Fibroblast of skin of left quadriceps (primary cell): ENCODE measurements at regions not wholly inside any gene's neighbourhood (a gene's known extent, or its start where the extent isn't known, plus 50 kb on each side); places are given as distances from the start of the nearest gene placed in this dataset.
"Not testable (repeated sequence)": the region's sequence is repeated elsewhere in the genome, so short reads cannot be mapped to it uniquely, and the experiment has no call there.

Experiments used
- DNase-seq, 2 experiments: peaks; one replicate each; pipeline ENCODE4 v3.0.0-alpha.2; 2013; ENCODE audit warnings: low read depth in 2 of 2

- no peak for DNase-seq
These were observed 375.9 kb downstream of the NXPH1 start for GRCh38 chr7:8809320-8809719.

GRCh38 chr7:8817448-8818036, 384.1 kb downstream of the NXPH1 start:
- no peak for DNase-seq

- no peak for DNase-seq
These were observed 385.0 kb downstream of the NXPH1 start for GRCh38 chr7:8818406-8818805.

GRCh38 chr7:8822595-8822994, 389.2 kb downstream of the NXPH1 start:
- no peak for DNase-seq

- DNase-seq: no peak
These were observed 390.1 kb downstream of the NXPH1 start for GRCh38 chr7:8823486-8823885.

DNA sequence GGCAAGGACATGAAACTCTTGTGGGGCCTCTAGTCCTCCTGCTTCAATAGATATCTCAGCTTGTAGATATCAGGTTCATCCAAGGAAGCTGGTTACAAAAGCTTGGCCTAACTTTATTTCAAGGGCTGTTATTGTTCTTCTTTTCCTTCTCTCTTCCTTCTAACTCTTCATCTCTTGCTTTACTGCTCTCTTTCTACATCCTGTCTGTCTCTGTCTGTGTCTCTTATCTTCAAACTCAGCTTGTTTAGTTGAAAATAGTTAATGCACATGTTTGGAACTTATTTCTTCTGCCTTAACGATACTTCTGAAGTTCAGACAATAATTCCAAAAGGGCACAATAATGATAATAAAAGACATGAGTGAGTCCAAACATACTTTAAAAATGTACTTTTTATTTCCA, 393.9 kb downstream of the NXPH1 start:
- no peak for DNase-seq

DNA sequence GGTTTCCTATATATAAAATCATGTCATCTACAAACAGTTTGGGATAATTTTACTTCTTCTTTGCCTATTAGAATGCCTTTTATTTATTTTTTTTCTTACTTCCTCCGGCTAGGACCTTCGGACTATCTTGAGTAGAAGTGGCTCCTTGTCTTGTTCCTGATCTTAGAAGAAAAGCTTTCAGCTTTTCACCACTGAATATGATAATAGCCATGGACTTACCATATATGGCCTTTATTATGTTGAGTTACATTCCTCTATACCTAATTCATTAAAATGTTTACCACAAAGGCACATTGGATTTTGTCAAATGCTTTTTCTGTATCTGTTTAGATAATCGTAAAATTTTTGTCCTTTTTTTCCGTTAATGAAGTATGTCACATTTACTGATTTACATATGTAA, 395.7 kb downstream of the NXPH1 start:
- no peak for DNase-seq

DNA sequence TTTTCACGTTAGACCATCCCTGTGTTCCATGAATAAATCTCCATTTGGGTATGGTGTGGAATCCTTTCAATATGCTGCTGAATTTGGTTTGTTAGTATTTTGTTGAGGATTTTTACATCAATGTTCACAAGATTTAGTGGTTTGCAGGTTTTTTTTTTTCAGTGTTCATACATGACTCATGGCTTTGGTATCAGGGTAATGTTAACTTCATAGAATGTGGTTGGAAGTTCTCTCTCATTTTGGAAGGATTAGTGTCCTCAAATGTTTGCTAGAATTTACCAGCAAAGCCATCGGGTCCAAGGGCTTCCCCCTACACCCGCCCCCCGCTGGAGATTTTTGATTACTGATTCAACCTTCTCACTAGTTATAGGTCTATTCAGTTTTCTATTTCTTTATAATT, 398.0 kb downstream of the NXPH1 start:
- DNase-seq: peak; percentile 59 to 60

DNA sequence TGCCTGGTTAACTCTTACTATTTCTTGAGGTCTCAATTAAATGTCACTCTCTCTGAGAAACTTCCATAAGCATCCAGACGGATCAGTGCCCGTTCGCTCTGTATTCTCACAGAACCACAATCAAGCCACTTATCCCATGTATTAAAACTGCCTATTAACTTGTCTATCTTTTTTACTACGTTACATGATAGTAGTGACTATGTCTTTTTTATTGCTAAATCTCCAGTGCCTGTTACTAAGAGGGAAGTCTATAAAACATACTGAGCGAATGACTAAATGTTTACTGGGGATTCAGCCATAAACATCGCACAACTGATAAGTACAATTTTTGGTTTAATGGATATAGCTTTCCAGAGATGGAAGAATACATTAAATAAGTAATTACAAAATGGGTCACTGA, 399.9 kb downstream of the NXPH1 start:
- DNase-seq: no peak

DNA sequence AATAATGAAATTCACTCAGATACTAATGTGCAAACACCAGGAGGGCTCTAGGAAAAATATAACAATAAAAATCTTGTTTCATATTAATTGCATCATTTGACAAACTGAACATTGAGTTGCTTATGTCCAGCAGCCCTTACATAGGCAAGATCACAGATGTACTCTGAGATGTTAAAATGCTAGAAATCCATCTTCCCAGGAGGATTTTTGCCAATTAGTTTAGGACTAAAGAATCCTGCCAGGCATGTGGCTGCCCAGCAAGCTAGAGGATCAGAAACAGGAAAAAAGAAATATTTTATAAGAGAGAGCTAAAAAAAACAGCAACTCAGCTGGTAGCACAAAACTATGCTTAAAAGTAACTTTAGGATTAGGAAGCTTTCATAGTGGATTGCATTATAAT, 407.8 kb downstream of the NXPH1 start:
- DNase-seq: no peak

DNA sequence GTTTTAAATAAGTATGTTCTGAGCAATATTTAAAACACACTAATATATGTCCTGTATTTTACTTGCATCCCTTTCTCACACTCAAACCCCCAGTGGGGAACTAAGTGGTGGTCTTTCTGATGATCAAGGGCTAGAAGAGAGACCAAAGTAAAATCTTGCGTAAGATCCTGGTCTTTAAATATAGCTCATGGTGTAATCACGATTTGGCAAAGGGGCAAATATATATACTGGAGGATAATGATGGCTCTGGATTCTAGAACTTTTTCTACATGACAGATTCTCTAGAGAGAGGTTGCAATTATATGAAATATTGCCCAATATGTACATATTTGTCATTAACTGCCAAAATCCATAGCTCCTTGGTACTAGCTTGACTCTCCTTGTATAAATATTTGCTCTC, 438.3 kb downstream of the NXPH1 start:
- DNase-seq: no peak

DNA sequence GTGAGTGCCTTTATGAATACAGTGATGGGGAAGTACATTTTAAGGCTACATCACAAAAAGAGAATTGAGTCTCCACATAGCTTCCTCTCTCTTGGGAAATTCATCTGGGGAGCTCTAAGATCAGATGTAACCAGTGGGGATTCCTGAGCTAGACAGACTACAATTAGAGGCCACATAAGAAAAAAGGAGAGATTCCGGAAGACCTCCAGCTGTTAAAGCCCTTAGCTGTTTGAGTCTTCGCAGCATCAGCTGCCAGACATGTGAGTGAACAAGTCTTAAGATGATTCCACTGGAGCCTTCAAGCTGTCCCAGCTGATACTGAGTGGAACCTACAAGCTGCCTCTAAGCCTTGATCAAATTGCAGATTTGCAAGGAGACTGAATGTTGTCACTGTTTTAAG, 448.5 kb downstream of the NXPH1 start:
- DNase-seq: no peak

GRCh38 chr7:8885480-8886000, 452.1 kb downstream of the NXPH1 start:
- DNase-seq: no peak

GRCh38 chr7:8890346-8890745, 456.9 kb downstream of the NXPH1 start:
- not testable (repeated sequence) for DNase-seq

DNA sequence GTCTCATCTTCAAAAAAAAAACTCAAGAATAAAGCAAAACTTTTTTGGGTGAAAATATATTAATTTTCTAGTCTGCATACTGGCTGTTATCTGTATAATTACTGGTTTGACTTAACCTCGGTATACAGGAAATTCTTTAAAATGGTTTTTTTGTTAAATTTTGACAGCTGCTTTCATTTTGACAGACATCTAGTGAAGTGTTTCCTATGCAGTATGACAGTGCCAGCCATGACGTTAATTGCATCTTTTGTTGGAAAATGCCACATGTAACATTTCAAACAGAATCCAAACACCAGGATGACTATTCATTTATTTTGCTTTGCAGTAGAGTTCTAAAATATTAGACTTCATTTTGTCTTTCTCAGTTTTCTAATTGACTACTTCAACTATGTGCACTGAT, 460.4 kb downstream of the NXPH1 start:
- DNase-seq: no peak

GRCh38 chr7:8906396-8907075, 473.1 kb downstream of the NXPH1 start:
- DNase-seq: no peak

GRCh38 chr7:8908889-8909288, 475.5 kb downstream of the NXPH1 start:
- DNase-seq: no peak

GRCh38 chr7:8913682-8914081, 480.3 kb downstream of the NXPH1 start:
- DNase-seq: no peak

DNA sequence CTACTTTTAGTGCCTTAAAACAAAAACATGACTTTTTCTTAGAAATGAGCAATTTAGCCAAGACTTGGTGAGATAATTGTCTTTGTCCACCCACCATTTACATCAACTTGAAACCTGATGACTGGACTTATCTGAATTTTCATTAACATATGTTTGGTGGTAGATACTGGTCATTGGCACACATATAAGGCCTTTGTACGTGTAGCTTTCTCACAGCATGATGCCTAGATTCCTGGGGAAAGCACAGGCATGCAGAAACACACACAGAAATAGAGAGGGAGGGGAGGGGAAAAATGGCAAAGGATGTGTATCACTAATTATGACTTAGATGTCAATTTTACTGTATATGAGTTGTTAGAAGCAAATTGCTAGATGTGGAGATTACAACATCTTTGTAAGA, 488.4 kb downstream of the NXPH1 start:
- DNase-seq: no peak

GRCh38 chr7:8922726-8923125, 489.3 kb downstream of the NXPH1 start:
- DNase-seq: no peak

DNA sequence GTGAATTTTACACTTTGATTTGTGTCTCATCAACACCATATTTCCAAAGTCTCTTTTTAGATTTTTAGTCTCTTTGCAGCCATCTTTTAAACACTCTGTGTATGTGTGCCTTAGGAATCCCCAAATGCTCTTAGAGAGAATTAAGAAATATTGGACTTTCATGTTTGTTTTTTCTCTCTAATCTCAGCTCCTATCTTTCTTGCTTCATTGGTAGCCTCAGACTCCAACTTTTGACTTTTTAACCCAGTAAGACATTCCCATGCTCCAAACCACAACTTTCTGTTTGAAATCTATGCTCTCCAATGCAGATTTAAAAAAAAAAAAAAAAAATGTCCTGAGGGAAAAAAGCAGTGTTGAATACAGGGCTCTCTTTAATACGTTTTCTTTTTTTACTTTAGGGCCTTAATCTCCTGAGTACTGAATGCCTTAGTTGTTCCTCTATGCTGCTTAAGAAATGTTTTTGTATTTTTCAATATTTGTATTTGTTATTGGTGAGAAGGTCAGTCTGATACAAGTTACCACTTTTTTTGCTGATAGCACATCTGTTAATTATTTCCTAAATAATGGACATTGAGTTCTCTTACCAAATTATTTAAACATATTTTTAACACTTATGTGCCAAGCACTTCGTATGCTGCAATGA, 489.9 kb downstream of the NXPH1 start:
- no peak for DNase-seq

DNA sequence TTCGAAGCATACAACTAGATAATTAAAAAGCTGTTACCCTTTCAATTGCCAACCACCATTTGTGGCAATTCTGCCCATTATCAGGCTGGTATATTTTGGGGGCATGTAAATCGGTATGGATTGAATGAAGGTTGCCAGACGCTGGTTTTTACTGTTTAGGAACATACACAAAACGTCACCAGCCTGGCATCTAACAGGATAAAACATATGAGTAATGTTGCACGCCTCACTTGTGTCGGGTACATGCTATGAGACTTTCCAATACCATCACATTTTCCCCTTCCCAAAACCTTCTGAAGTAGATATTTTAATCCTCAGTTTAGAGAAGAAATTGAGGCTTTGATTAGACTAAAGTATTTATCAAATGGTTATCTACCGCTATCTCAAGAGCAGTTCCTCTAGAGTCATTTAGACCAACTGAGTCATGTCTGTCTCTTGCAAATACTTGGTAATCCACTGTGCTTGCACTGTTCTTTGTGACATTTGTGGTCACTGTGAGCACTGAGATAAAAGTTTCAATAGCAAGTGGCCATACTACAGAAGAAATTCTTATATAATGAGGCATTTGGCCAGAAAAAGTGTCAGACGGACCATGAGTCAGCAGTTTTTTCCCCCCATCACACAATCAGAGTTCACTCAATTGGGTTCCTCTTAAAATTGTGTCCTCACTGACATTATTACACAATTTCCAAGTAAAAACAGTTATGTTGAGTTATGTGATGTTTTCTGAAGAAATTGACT, 498.7 kb downstream of the NXPH1 start:
- DNase-seq: no peak

- DNase-seq: no peak
These were observed 499.3 kb downstream of the NXPH1 start for GRCh38 chr7:8932751-8933150.
